ENCODE measurements at regions not wholly inside any gene's neighbourhood (a gene's known extent, or its start where the extent isn't known, plus 50 kb on each side); places are given as distances from the start of the nearest gene placed in this dataset.

- no peak for DNase-seq
- H3K36me3 Mint-ChIP-seq (ENCODE audit: low read depth) = no peaks in the 10 kb centered on the region
- no peaks in the 10 kb centered on the region for H3K4me1 Mint-ChIP-seq (ENCODE audit: low read depth)
- no peak for TF ChIP-seq CTCF (IDR thresholded peaks at IDR 0.05)
- H3K27me3 Mint-ChIP-seq (ENCODE audit: insufficient read depth) = no peaks in the 10 kb centered on the region
- no peak overlapping the region for H3K27ac Mint-ChIP-seq
- H3K4me3 Mint-ChIP-seq = no peak overlapping the region
- H3K9me3 Mint-ChIP-seq = peaks cover 35% of the 10 kb centered on the region
Measured at GRCh38 chr16:20141956-20142355, 68.3 kb upstream of the GPR139 start.

- no peak overlapping the region for H3K4me3 Mint-ChIP-seq
- H3K9me3 Mint-ChIP-seq = peaks cover 39% of the 10 kb centered on the region
- peaks cover 3% of the 10 kb centered on the region; the same call in 1 of the 2 replicates for H3K27me3 Mint-ChIP-seq (ENCODE audit: insufficient read depth)
- H3K4me1 Mint-ChIP-seq (ENCODE audit: low read depth) = no peaks in the 10 kb centered on the region
- DNase-seq = no peak
- TF ChIP-seq CTCF (IDR thresholded peaks at IDR 0.05) = no peak
- no peaks in the 10 kb centered on the region; the same call in 1 of the 2 replicates for H3K36me3 Mint-ChIP-seq (ENCODE audit: low read depth)
- no peak overlapping the region for H3K27ac Mint-ChIP-seq
Measured at GRCh38 chr16:20137909-20138308, 64.2 kb upstream of the GPR139 start.

- H3K4me3 Mint-ChIP-seq = no peak overlapping the region
- no peak for TF ChIP-seq CTCF (IDR thresholded peaks at IDR 0.05)
- H3K27me3 Mint-ChIP-seq (ENCODE audit: insufficient read depth) = peaks cover 3% of the 10 kb centered on the region; the same call in 1 of the 2 replicates
- H3K36me3 Mint-ChIP-seq (ENCODE audit: low read depth) = no peaks in the 10 kb centered on the region; the same call in 1 of the 2 replicates
- DNase-seq = no peak
- no peaks in the 10 kb centered on the region for H3K4me1 Mint-ChIP-seq (ENCODE audit: low read depth)
- no peak overlapping the region for H3K27ac Mint-ChIP-seq
- peaks cover 40% of the 10 kb centered on the region for H3K9me3 Mint-ChIP-seq
Measured at GRCh38 chr16:20137194-20137593, 63.5 kb upstream of the GPR139 start.

- Mint-ChIP-seq H3K4me3 (no peak overlapping the region), H3K9me3 (peaks cover 45% of the 10 kb centered on the region), H3K36me3 (ENCODE audit: low read depth) (no peaks in the 10 kb centered on the region; the same call in 1 of the 2 replicates), H3K27ac (no peak overlapping the region), H3K4me1 (ENCODE audit: low read depth) (no peaks in the 10 kb centered on the region), H3K27me3 (ENCODE audit: insufficient read depth) (peaks cover 3% of the 10 kb centered on the region; the same call in 1 of the 2 replicates)
- TF ChIP-seq CTCF (IDR thresholded peaks at IDR 0.05) = no peak
- DNase-seq = no peak
Measured at GRCh38 chr16:20136446-20136968, 62.8 kb upstream of the GPR139 start.

- peaks cover 4% of the 10 kb centered on the region for H3K27me3 Mint-ChIP-seq (ENCODE audit: insufficient read depth)
- H3K4me1 Mint-ChIP-seq (ENCODE audit: low read depth) = no peaks in the 10 kb centered on the region
- TF ChIP-seq CTCF (IDR thresholded peaks at IDR 0.05) = no peak
- DNase-seq = no peak
- H3K9me3 Mint-ChIP-seq = peaks cover 73% of the 10 kb centered on the region
- no peak overlapping the region for H3K4me3 Mint-ChIP-seq
- H3K27ac Mint-ChIP-seq = no peak overlapping the region
- peaks cover 19% of the 10 kb centered on the region; the same call in 1 of the 2 replicates for H3K36me3 Mint-ChIP-seq (ENCODE audit: low read depth)
Measured at GRCh38 chr16:20129375-20129774, 55.7 kb upstream of the GPR139 start.
